HG03378 (cell line): ENCODE measurements at regions not wholly inside any gene's neighbourhood (a gene's known extent, or its start where the extent isn't known, plus 50 kb on each side); places are given as distances from the start of the nearest gene placed in this dataset.

Experiments
- ATAC-seq: cut with Tn5 transposase; IDR thresholded peaks from one replicate; pipeline ENCODE4 v1.9.1; 2021; ENCODE audit warnings: mild to moderate bottlenecking, moderate library complexity; ENCODE audit not compliant: unreplicated experiment

- ATAC-seq: no peak
These were observed 279.3 kb downstream of the YTHDC2 start for GRCh38 chr5:113792806-113793205.

- no peak for ATAC-seq
These were observed 281.5 kb downstream of the YTHDC2 start for GRCh38 chr5:113794981-113795380.

- ATAC-seq: no peak
These were observed 287.2 kb downstream of the YTHDC2 start for GRCh38 chr5:113800686-113801085.

- no peak for ATAC-seq
These were observed 290.8 kb downstream of the YTHDC2 start for GRCh38 chr5:113804264-113804663.

- no peak for ATAC-seq
These were observed 291.4 kb downstream of the YTHDC2 start for GRCh38 chr5:113804943-113805342.

DNA sequence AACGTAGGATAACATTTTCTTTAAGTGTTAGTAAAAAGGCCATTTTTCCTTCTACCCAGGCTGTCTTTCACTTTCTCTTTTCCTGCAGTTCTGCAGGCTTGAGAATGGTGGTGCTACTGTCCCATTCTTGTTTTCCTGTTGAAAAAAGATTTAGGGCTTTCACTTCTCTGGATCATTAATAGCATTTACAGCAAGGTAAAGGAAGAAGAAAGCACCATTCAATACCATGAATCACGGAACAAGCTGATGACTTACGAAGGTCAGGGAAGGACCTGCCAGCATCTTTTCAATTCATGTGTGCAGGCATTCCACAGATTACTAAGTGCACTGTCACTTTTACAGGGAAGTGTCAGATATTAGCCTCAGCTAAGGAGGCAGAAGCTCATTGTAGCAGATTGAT, 292.8 kb downstream of the YTHDC2 start:
- no peak for ATAC-seq

- no peak for ATAC-seq
These were observed 293.4 kb downstream of the YTHDC2 start for GRCh38 chr5:113806904-113807303.

GRCh38 chr5:113807427-113807991, 294.0 kb downstream of the YTHDC2 start:
- no peak for ATAC-seq

DNA sequence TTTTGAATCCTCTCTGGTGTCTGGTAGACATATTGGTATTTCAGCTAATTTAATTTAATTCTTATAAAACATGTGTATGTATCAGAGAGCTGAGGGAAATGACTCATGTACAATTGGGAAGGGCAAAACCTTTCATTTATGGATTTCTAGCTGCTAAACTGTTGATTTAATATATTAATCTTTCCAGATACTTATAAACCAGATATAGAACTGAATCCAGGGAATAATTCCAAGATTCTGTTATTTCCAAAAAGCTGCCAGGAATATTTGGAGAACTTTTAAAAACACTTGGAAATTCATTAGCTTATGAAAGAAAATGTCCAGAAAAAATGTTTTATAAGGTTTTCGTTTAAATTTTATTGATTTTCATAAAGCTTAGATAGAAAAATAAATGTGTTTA, 295.5 kb downstream of the YTHDC2 start:
- no peak for ATAC-seq

- ATAC-seq: no peak
These were observed 296.1 kb downstream of the YTHDC2 start for GRCh38 chr5:113809626-113810025.

DNA sequence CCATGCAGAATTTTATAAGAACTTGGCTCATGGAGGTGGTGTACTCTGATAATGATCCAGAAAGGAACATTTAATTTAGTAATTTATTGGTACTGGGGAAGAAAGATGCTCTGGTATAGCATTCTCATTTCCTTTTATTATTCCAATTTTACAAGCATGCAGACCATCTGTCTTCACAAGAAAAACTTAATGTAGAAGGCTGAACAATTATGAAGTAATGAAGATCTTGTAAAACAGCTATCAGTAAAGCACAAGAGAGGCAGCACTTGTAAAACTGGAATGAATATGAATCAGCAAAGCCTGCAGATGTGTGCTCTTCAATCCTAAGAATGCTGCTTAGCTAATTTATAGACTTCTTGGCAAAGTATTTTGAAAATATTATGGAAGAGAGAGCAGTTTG, 300.0 kb downstream of the YTHDC2 start:
- ATAC-seq: no peak

DNA sequence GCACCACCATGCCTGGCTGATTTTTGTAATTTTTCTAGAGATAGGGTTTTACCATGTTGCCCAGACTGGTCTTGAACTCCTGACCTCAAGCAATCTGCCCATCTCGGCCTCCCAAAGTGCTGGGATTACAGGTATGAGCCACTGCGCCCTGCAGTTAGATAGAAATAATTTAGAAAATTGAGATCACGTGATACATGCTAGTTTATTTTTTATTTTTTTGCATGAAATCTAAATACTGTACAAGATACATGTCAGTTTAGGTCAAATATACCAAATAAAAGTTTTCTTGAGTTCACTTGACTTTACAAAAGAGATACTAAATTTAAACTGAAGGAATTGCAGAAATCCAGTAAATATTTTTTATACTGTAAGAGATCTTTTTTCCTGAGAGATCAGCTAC, 304.2 kb downstream of the YTHDC2 start:
- no peak for ATAC-seq

DNA sequence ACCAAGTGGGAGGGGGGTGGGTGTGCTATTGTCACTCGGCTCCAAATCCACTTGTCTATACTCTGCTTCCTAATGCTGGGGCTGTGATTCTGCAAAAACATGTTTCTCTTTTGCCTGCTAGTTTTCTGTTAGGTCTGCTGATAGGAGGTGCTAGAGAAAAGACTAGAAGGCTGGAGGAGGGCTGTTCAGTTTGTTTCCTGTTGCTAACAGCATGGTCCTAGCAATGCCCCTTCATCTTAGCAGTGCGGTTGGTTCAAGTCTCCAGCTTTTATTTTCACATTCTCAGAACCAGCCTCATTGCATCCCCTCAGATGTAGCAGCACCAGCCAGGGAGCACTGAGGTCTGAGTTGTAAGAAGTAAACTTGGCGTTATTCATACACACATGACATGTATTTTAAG, 310.2 kb downstream of the YTHDC2 start:
- no peak for ATAC-seq

DNA sequence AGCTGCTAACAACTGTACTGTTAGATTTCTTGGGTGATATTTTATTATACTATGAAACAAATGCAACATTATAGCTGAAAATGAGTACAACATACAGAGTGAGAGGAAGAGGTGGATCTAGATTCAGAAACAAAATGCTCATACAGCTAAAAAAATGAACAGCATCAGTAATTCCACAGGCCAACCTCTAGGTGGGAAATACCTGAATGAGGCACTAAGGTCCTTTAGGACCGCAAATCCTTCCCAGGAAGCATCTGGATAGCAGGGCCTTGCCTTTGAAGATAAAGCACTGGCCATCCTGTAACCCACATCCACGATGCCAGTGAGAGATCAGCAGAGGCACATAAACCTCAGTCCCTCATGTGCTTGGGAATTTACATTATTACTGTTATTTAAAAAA, 310.8 kb downstream of the YTHDC2 start:
- no peak for ATAC-seq

DNA sequence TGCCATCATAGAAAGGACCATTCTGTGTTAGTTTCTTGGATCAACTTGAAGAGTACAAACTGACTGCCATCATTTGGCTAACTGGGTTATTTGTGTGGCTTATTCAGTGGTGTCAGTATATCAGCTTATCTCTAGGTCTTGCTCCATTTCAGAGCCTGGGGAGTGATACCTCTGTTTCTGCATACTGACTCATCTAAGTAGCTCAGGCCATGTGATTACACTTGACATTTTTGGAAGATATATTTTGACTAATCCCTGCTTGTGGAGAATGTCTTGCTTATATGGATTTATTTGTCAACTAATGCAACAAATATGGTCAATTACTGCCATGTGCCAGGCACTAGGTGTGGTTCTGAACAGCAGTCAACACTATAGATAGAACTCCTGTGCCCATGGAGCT, 311.7 kb downstream of the YTHDC2 start:
- ATAC-seq: no peak

- ATAC-seq: no peak
These were observed 333.4 kb downstream of the YTHDC2 start for GRCh38 chr5:113846941-113847340.

GRCh38 chr5:113864437-113864836, 350.9 kb downstream of the YTHDC2 start:
- no peak for ATAC-seq

GRCh38 chr5:113866763-113867162, 353.3 kb downstream of the YTHDC2 start:
- no peak for ATAC-seq

- no peak for ATAC-seq
These were observed 356.1 kb downstream of the YTHDC2 start for GRCh38 chr5:113869611-113870010.

GRCh38 chr5:113871972-113872371, 358.5 kb downstream of the YTHDC2 start:
- no peak for ATAC-seq

GRCh38 chr5:113875096-113875495, 361.6 kb downstream of the YTHDC2 start:
- no peak for ATAC-seq

GRCh38 chr5:113891491-113891890, 378.0 kb downstream of the YTHDC2 start:
- ATAC-seq: no peak

- ATAC-seq: no peak
These were observed 383.3 kb downstream of the YTHDC2 start for GRCh38 chr5:113896789-113897188.

GRCh38 chr5:113897748-113898147, 384.3 kb downstream of the YTHDC2 start:
- ATAC-seq: no peak
